ENCODE measurements at regions not wholly inside any gene's neighbourhood (a gene's known extent, or its start where the extent isn't known, plus 50 kb on each side); places are given as distances from the start of the nearest gene placed in this dataset. TPM values are rescaled to one million over a fixed set of nuclear protein-coding genes. Genes with fewer than 3 reads are reported as not detected.

DNA sequence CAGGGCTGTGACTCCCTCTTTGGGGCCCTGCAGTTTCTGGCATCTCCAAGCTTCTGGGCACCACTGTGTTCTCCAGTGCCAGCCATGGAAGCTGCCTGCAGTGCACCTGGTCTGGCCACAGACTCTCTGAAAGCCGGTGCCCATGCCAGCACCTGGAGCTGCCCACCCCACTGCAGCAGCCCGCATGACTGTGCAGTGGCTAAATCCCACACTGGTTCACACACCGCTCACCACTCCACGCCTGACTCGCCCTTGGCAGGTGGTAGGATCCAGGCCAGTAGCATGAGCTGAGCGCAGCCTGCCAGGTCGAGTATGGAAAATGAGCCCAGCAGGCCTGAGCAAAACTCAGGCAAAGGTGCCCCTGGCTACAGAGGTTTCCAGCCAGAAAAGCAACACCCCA lies 72.8 kb upstream of the INTU start:
- CTCF ChIA-PET = no interaction called here
- no peaks in the 10 kb centered on the region for H3K4me1 Mint-ChIP-seq (ENCODE audit: low read depth)
- H3K27me3 Mint-ChIP-seq (ENCODE audit: low read depth) = no peaks in the 10 kb centered on the region
- H3K4me3 Mint-ChIP-seq = no peak overlapping the region
- intact Hi-C loops (cut with micrococcal nuclease) = no loop called here
- H3K36me3 Mint-ChIP-seq (ENCODE audit: low read depth) = no peaks in the 10 kb centered on the region
- no peak overlapping the region for H3K27ac Mint-ChIP-seq
- H3K9me3 Mint-ChIP-seq = no peaks in the 10 kb centered on the region
- DNase-seq = no peak

DNA sequence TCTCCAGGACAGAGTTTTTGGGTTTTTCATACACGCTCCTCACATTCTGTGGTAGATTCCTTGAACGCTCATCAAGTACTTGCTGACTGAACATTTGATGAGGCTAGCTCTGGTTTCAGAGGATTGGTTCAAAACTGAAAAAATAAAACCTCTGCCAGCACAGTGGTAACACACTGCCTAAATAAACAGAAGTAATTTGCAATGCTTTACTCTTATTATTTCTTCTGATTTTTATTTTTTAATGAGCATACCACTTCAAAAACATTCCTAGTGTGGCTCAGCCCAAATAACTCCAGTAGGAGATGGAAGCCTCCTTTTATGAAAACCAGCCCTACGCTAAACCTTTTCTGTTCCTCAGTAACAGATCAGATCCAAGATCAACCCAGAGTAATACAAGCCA lies 72.0 kb upstream of the INTU start:
- no peak for DNase-seq
- Mint-ChIP-seq H3K27ac (no peak overlapping the region), H3K36me3 (ENCODE audit: low read depth) (no peaks in the 10 kb centered on the region), H3K27me3 (ENCODE audit: low read depth) (no peaks in the 10 kb centered on the region), H3K4me3 (no peak overlapping the region), H3K4me1 (ENCODE audit: low read depth) (no peaks in the 10 kb centered on the region), H3K9me3 (no peaks in the 10 kb centered on the region)
- intact Hi-C loops (cut with micrococcal nuclease) = no loop called here
- CTCF ChIA-PET = no interaction called here

DNA sequence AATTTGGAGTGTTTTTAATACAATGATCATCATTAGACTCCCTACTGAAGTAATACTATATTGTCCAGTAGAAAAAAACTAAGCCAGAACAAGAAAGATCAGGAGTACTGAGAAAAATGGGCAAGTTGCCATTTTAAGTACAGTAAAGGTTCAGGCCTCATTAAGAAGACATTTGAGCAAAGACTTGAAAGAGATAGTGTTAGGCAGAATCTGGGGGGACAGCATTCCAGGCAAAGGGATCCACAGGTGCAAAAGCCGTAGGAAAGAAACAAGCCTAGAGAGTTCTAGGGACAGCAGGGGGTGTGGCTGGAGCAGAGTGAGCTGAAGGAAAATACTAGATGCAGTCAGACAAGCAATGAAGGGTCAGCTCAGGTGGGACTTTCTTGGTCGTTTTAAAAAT lies 58.1 kb upstream of the INTU start:
- no peaks in the 10 kb centered on the region for H3K36me3 Mint-ChIP-seq (ENCODE audit: low read depth)
- H3K27ac Mint-ChIP-seq = no peak overlapping the region
- no peaks in the 10 kb centered on the region for H3K9me3 Mint-ChIP-seq
- CTCF ChIA-PET = no interaction called here
- no peaks in the 10 kb centered on the region for H3K4me1 Mint-ChIP-seq (ENCODE audit: low read depth)
- no peak overlapping the region for H3K4me3 Mint-ChIP-seq
- intact Hi-C loops (cut with micrococcal nuclease) = no loop called here
- peaks cover 5% of the 10 kb centered on the region for H3K27me3 Mint-ChIP-seq (ENCODE audit: low read depth)
- DNase-seq = no peak

DNA sequence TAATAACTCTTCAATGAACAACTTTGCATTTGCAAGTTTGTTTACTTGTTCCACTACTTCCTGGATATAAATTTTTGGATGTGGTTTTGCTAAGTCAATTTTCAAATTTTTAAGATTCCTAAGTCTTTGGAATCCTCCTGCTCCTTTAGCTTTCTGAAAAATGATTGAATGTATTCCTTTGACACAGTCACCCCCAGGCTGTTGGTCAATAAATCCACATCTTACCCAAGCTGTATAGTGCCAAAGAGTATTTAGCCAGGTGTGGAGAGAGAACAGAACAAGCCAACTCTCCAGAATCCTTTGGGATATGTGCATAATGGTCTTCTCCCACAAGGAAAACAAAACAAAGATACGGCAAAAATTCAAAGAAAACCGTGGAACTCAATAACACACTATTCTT lies 56.9 kb upstream of the INTU start:
- Mint-ChIP-seq H3K9me3 (no peaks in the 10 kb centered on the region), H3K27ac (no peak overlapping the region), H3K36me3 (ENCODE audit: low read depth) (no peaks in the 10 kb centered on the region), H3K4me3 (no peak overlapping the region), H3K27me3 (ENCODE audit: low read depth) (peaks cover 5% of the 10 kb centered on the region), H3K4me1 (ENCODE audit: low read depth) (no peaks in the 10 kb centered on the region)
- DNase-seq = no peak
- intact Hi-C loops (cut with micrococcal nuclease) = no loop called here
- CTCF ChIA-PET = no interaction called here

DNA sequence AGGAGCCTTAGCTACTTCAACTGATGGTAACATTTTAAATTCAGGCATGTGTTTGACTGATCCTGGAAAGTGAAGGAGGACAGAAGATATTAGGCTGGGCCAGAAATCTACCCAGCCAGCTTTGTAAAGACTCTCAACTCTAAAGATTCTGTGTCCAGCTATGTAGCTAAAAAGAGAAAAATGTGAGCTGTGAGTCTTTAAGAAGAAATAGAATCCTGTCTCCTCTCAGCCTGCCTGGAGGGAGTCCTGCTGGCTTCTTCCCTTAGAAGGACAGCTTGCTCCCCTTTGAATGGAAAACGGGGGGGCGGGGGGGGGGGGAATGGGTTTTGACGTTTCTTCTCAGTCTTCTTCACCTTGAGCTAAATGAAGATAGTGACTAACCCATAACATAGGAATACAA lies 54.3 kb upstream of the INTU start:
- no peak overlapping the region for H3K4me3 Mint-ChIP-seq
- intact Hi-C loops (cut with micrococcal nuclease) = no loop called here
- peaks cover 5% of the 10 kb centered on the region for H3K27me3 Mint-ChIP-seq (ENCODE audit: low read depth)
- H3K4me1 Mint-ChIP-seq (ENCODE audit: low read depth) = no peaks in the 10 kb centered on the region
- DNase-seq = no peak
- CTCF ChIA-PET = interaction anchor here (1.8 kb wide), 1 partner anchor 9 kb away, joined by 7 read pairs; no protein-coding TSS in a partner anchor
- no peaks in the 10 kb centered on the region for H3K9me3 Mint-ChIP-seq
- no peaks in the 10 kb centered on the region for H3K36me3 Mint-ChIP-seq (ENCODE audit: low read depth)
- H3K27ac Mint-ChIP-seq = no peak overlapping the region

DNA sequence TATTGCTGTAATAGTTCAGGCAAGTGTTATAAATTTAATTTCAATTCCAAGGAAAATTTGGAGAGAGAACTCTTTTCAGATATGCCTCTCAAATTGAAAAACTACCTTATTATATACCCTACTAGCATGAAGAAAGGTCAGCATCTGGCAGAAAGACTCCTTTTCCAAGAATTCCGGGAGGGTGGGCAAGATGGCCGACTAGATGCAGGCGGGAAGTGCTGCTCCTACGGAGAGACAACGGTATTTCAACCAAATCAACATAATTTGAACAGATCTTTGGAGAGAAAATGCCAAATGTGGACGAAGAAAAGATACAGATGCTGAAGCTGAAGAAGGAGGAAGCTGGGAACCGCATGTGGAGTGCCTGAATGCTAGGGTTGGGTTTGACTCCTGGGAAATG lies 53.8 kb upstream of the INTU start:
- no peaks in the 10 kb centered on the region for H3K4me1 Mint-ChIP-seq (ENCODE audit: low read depth)
- H3K9me3 Mint-ChIP-seq = no peaks in the 10 kb centered on the region
- H3K27ac Mint-ChIP-seq = no peak overlapping the region
- no peaks in the 10 kb centered on the region for H3K36me3 Mint-ChIP-seq (ENCODE audit: low read depth)
- H3K4me3 Mint-ChIP-seq = no peak overlapping the region
- intact Hi-C loops (cut with micrococcal nuclease) = no loop called here
- H3K27me3 Mint-ChIP-seq (ENCODE audit: low read depth) = peaks cover 5% of the 10 kb centered on the region
- DNase-seq = no peak
- CTCF ChIA-PET = interaction anchor here (1.8 kb wide), 1 partner anchor 8 kb away, joined by 7 read pairs; no protein-coding TSS in a partner anchor

DNA sequence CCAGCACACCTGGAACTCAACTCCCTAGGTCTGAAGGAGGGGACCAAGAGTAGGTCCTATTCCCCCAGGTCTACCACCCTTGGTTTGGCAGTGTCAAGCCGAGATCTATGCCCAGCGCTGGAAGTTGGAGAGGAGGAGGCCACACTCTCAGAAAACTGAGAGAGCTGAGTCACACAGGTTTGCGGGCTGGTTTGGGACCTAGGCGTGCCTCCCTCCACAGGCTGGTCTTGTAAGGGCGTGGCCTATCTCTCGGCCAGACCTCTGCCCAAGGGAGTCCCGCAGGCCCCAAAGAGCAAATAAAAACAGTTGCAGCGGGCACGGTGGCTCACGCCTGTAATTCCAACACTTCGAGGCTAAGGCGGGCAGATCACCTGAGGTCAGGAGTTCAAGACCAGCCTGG lies 52.9 kb upstream of the INTU start:
- Mint-ChIP-seq H3K27ac (no peak overlapping the region), H3K36me3 (ENCODE audit: low read depth) (no peaks in the 10 kb centered on the region), H3K4me3 (no peak overlapping the region), H3K27me3 (ENCODE audit: low read depth) (peaks cover 1% of the 10 kb centered on the region), H3K9me3 (no peaks in the 10 kb centered on the region), H3K4me1 (ENCODE audit: low read depth) (no peaks in the 10 kb centered on the region)
- intact Hi-C loops (cut with micrococcal nuclease) = no loop called here
- CTCF ChIA-PET = no interaction called here
- no peak for DNase-seq

DNA sequence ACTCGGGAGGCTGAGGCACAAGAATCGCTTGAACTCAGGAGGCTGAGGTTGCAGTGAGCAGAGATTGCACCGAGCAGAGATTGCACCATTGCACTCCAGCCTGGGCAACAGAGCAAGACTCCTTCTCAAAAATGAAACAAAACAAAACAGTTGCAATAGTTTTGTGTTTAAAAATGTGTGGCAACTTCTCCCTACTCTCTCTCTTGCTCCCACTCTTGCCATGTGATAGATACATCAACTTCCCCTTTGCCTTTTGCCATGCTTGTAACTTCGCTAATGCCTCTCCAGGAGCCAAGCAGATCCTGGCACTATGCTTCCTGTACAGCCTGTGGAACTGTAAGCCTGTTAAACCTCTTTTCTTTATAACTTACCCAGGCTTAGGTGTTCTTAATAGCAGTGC lies 52.5 kb upstream of the INTU start:
- Mint-ChIP-seq H3K9me3 (no peaks in the 10 kb centered on the region), H3K27me3 (ENCODE audit: low read depth) (peaks cover 2% of the 10 kb centered on the region), H3K36me3 (ENCODE audit: low read depth) (no peaks in the 10 kb centered on the region), H3K27ac (no peak overlapping the region), H3K4me3 (no peak overlapping the region), H3K4me1 (ENCODE audit: low read depth) (no peaks in the 10 kb centered on the region)
- DNase-seq = no peak
- CTCF ChIA-PET = no interaction called here
- intact Hi-C loops (cut with micrococcal nuclease) = no loop called here

DNA sequence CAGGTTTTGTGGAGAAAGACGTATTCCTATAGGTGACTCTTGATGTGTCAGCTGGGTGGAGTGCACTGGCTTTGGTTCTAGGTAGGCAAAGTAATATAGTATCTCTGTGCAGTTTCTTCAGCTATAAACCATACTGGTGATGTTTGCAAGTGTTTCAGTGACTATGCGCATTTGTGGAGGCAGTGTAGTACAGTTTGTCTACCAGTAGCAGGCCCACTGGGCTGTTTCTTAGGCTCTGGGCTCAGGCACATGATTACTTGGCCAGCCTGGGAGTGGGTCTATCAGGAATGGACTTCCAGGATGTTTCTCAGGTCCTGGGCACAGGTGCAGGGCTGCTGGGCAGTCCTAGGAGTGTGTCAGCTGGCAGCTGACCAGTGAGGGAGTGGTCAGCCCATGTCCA lies 51.9 kb upstream of the INTU start:
- Mint-ChIP-seq H3K4me3 (no peak overlapping the region), H3K27ac (no peak overlapping the region), H3K36me3 (ENCODE audit: low read depth) (no peaks in the 10 kb centered on the region), H3K9me3 (no peaks in the 10 kb centered on the region), H3K4me1 (ENCODE audit: low read depth) (no peaks in the 10 kb centered on the region), H3K27me3 (ENCODE audit: low read depth) (peaks cover 5% of the 10 kb centered on the region)
- intact Hi-C loops (cut with micrococcal nuclease) = no loop called here
- DNase-seq = no peak
- CTCF ChIA-PET = no interaction called here

Small RNAs in the stretch of these regions (microRNA-seq; reads per million reads assigned to microRNA genes)
- not detected for gene MIR2054 (ENCODE audit: borderline microRNAs expressed, borderline replicate concordance)
